ENCODE measurements at regions not wholly inside any gene's neighbourhood (a gene's known extent, or its start where the extent isn't known, plus 50 kb on each side); places are given as distances from the start of the nearest gene placed in this dataset.

GRCh38 chr11:81802591-81802990 is 931.1 kb downstream of the FAM181B start:
- no peaks in the 10 kb centered on the region for H3K79me2 ChIP-seq (ENCODE audit: control insufficient read depth in 1 of 2, insufficient read depth in 2 of 2, low read length in 2 of 2)
- no peak overlapping the region for H2AFZ ChIP-seq (ENCODE audit: low read length)
- DNase-seq (ENCODE audit: low read depth in 1 of 2, low spot score in 2 of 2), result no peak
- POLR2A ChIA-PET (ENCODE audit: partially characterized antibody), result no interaction called here
- H2BK120ac ChIP-seq (replicated peaks; ENCODE audit: low read depth, low read length), result no peak overlapping the region
- H3K27ac ChIP-seq (ENCODE audit: low read depth, low read length), result no peak overlapping the region
- no peaks in the 10 kb centered on the region for H4K20me1 ChIP-seq (replicated peaks in 1 of 2; ENCODE audit: control insufficient read depth in 1 of 2, insufficient read depth in 2 of 2, low read length in 2 of 2)
- no peak overlapping the region for H2BK20ac ChIP-seq (ENCODE audit: low read length)
- no peaks in the 10 kb centered on the region for H3K23me2 ChIP-seq (ENCODE audit: low read depth, low read length)
- no peaks in the 10 kb centered on the region for H3K36me3 ChIP-seq (ENCODE audit: control insufficient read depth in 2 of 4, insufficient read depth in 4 of 4, low read length in 3 of 4)
- WGBS, 2 experiments (ENCODE audit: extremely low coverage in 1 of 2, insufficient coverage in 1 of 2, insufficient read length in 1 of 2, insufficient replicate concordance in 2 of 2, low coverage in 1 of 2, low lambda C conversion rate in 2 of 2, missing lambda C conversion rate in 1 of 2), result 78% methylated on average over 3 of the region's 3 CpGs; no CpG with 5 or more reads in 1 of the 2 experiments
- H2BK5ac ChIP-seq (ENCODE audit: low read depth, low read length), result no peak overlapping the region
- H3K4ac ChIP-seq (replicated peaks; ENCODE audit: insufficient read length, low read depth, low read length), result no peak overlapping the region
- no peak overlapping the region for H2BK15ac ChIP-seq (ENCODE audit: low read length)
- H3K14ac ChIP-seq (ENCODE audit: insufficient read length), result no peak overlapping the region
- H3K23ac ChIP-seq (ENCODE audit: insufficient read length), result no peak overlapping the region
- CTCF ChIA-PET (ENCODE audit: partially characterized antibody), result no interaction called here
- no peaks in the 10 kb centered on the region for H3K79me1 ChIP-seq (ENCODE audit: low read depth, low read length)
- peaks cover 0 to 5% (median 0%) of the 10 kb centered on the region in 4 experiments; a peak in 1 of 7 replicates for H3K4me1 ChIP-seq (replicated peaks in 1 of 4; ENCODE audit: control insufficient read depth in 3 of 4, insufficient read depth in 4 of 4, low read length in 3 of 4)
- H4K8ac ChIP-seq (ENCODE audit: extremely low read depth, insufficient read depth, low read length), result no peak overlapping the region
- H4K5ac ChIP-seq (ENCODE audit: insufficient read length, low read depth, low read length), result no peak overlapping the region
- H3K27me3 ChIP-seq (replicated peaks in 1 of 4; ENCODE audit: control insufficient read depth in 3 of 4, extremely low read depth in 1 of 4, insufficient read depth in 3 of 4, low read length in 3 of 4), result no peaks in the 10 kb centered on the region
- FAIRE-seq, result no peak
- H3K4me3 ChIP-seq (ENCODE audit: extremely low read depth in 1 of 4, insufficient read depth in 2 of 4, low read depth in 3 of 4, low read length in 4 of 4), result no peak overlapping the region
- H4K91ac ChIP-seq (replicated peaks; ENCODE audit: insufficient read length, low read length), result no peak overlapping the region
- H3K18ac ChIP-seq (ENCODE audit: extremely low read depth, low read length), result no peak overlapping the region
- no peak overlapping the region for H3K4me2 ChIP-seq (ENCODE audit: insufficient read depth in 1 of 2, low read depth in 2 of 2, low read length in 2 of 2)
- H3K9ac ChIP-seq (replicated peaks in 1 of 4; ENCODE audit: extremely low read depth in 1 of 4, low read depth in 3 of 4, low read length in 3 of 4), result no peak overlapping the region
- H3K9me3 ChIP-seq (ENCODE audit: insufficient read depth in 2 of 2, low read depth in 1 of 2, low read length in 1 of 2), result no peaks in the 10 kb centered on the region
- H2BK12ac ChIP-seq (ENCODE audit: low read depth, low read length), result no peak overlapping the region
- no peak overlapping the region for H3K56ac ChIP-seq (replicated peaks; ENCODE audit: insufficient read length, low read depth, low read length)
- no peak overlapping the region for H2AK5ac ChIP-seq (ENCODE audit: low read depth, low read length)
- TF ChIP-seq POU5F1 (IDR thresholded peaks at IDR 0.05; ENCODE audit: low read depth, low read length), result no peak
- no peak for TF ChIP-seq SIRT6 (IDR thresholded peaks at IDR 0.05; ENCODE audit: low read length)
- no peak for TF ChIP-seq SP2 (IDR thresholded peaks at IDR 0.05; ENCODE audit: low read length)
- TF ChIP-seq CEBPB (IDR thresholded peaks at IDR 0.05; ENCODE audit: low read depth, low read length), result no peak
- no peak for TF ChIP-seq CTCF (IDR thresholded peaks at IDR 0.05; ENCODE audit: control extremely low read depth in 1 of 3, insufficient read depth in 1 of 3, low read depth in 1 of 3, low read length in 3 of 3)
- no peak for TF ChIP-seq SRF (IDR thresholded peaks at IDR 0.05; ENCODE audit: low read depth, low read length)
- no peak for TF ChIP-seq HDAC6 (IDR thresholded peaks at IDR 0.05; ENCODE audit: low read depth, low read length)
- TF ChIP-seq SAP30 (IDR thresholded peaks at IDR 0.05; ENCODE audit: insufficient read depth, insufficient replicate concordance, low read length), result no peak
- no peak for TF ChIP-seq MAFK (IDR thresholded peaks at IDR 0.05; ENCODE audit: low read depth, low read length)
- no peak for TF ChIP-seq SP4 (IDR thresholded peaks at IDR 0.05; ENCODE audit: low read length)
- TF ChIP-seq BRCA1 (IDR thresholded peaks at IDR 0.05; ENCODE audit: low read depth, low read length), result no peak
- TF ChIP-seq SIN3A (conservative IDR thresholded peaks at IDR 0.05 in 1 of 2, IDR thresholded peaks at IDR 0.05 in 1 of 2; ENCODE audit: low read depth in 1 of 2, low read length in 2 of 2), result no peak
- no peak for TF ChIP-seq SUZ12 (IDR thresholded peaks at IDR 0.05; ENCODE audit: low read length)
- no peak for TF ChIP-seq KDM1A (IDR thresholded peaks at IDR 0.05; ENCODE audit: borderline replicate concordance, low read length)

Data from H1 (cell line).